ENCODE measurements at regions not wholly inside any gene's neighbourhood (a gene's known extent, or its start where the extent isn't known, plus 50 kb on each side); places are given as distances from the start of the nearest gene placed in this dataset.

GRCh38 chr10:10294184-10294880 is 723.3 kb upstream of the CELF2 start:
- no peak for DNase-seq (ENCODE audit: low read depth in 2 of 2)

GRCh38 chr10:10294881-10295529 is 722.7 kb upstream of the CELF2 start:
- DNase-seq (ENCODE audit: low read depth in 2 of 2), result no peak

- no peak for DNase-seq (ENCODE audit: low read depth in 2 of 2)
Observed at GRCh38 chr10:10295537-10295936, 722.1 kb upstream of the CELF2 start.

GRCh38 chr10:10302689-10303088 is 715.0 kb upstream of the CELF2 start:
- no peak for DNase-seq (ENCODE audit: low read depth in 2 of 2)

- no peak for DNase-seq (ENCODE audit: low read depth in 2 of 2)
Observed at GRCh38 chr10:10307036-10307435, 710.6 kb upstream of the CELF2 start.

- DNase-seq (ENCODE audit: low read depth in 2 of 2), result no peak
Observed at GRCh38 chr10:10307551-10307950, 710.1 kb upstream of the CELF2 start.

GRCh38 chr10:10310498-10310897 is 707.2 kb upstream of the CELF2 start:
- DNase-seq (ENCODE audit: low read depth in 2 of 2), result no peak

GRCh38 chr10:10311966-10312365 is 705.7 kb upstream of the CELF2 start:
- no peak for DNase-seq (ENCODE audit: low read depth in 2 of 2)

GRCh38 chr10:10313149-10313835 is 704.4 kb upstream of the CELF2 start:
- no peak for DNase-seq (ENCODE audit: low read depth in 2 of 2)

- DNase-seq (ENCODE audit: low read depth in 2 of 2), result no peak
Observed at GRCh38 chr10:10314626-10315025, 703.0 kb upstream of the CELF2 start.

GRCh38 chr10:10315989-10316388 is 701.7 kb upstream of the CELF2 start:
- DNase-seq (ENCODE audit: low read depth in 2 of 2), result no peak

GRCh38 chr10:10317151-10317550 is 700.5 kb upstream of the CELF2 start:
- no peak for DNase-seq (ENCODE audit: low read depth in 2 of 2)

- DNase-seq (ENCODE audit: low read depth in 2 of 2), result no peak
Observed at GRCh38 chr10:10318856-10319255, 698.8 kb upstream of the CELF2 start.

- DNase-seq (ENCODE audit: low read depth in 2 of 2), result no peak
Observed at GRCh38 chr10:10320956-10321355, 696.7 kb upstream of the CELF2 start.

- DNase-seq (ENCODE audit: low read depth in 2 of 2), result no peak
Observed at GRCh38 chr10:10326116-10326515, 691.6 kb upstream of the CELF2 start.

GRCh38 chr10:10327934-10328333 is 689.7 kb upstream of the CELF2 start:
- no peak for DNase-seq (ENCODE audit: low read depth in 2 of 2)

- DNase-seq (ENCODE audit: low read depth in 2 of 2), result no peak
Observed at GRCh38 chr10:10330418-10330817, 687.3 kb upstream of the CELF2 start.

GRCh38 chr10:10332786-10333185 is 684.9 kb upstream of the CELF2 start:
- DNase-seq (ENCODE audit: low read depth in 2 of 2), result no peak

- no peak for DNase-seq (ENCODE audit: low read depth in 2 of 2)
Observed at GRCh38 chr10:10333622-10334021, 684.0 kb upstream of the CELF2 start.

- DNase-seq (ENCODE audit: low read depth in 2 of 2), result no peak
Observed at GRCh38 chr10:10338339-10338738, 679.3 kb upstream of the CELF2 start.

GRCh38 chr10:10346390-10347150 is 671.1 kb upstream of the CELF2 start:
- no peak for DNase-seq (ENCODE audit: low read depth in 2 of 2)

GRCh38 chr10:10350050-10350449 is 667.6 kb upstream of the CELF2 start:
- no peak for DNase-seq (ENCODE audit: low read depth in 2 of 2)
